ENCODE measurements at regions not wholly inside any gene's neighbourhood (a gene's known extent, or its start where the extent isn't known, plus 50 kb on each side); places are given as distances from the start of the nearest gene placed in this dataset.

GRCh38 chr21:18603261-18603660 lies 199.7 kb upstream of the TMPRSS15 start:
- Histone ChIP-seq H3K27me3 (ENCODE audit: control insufficient read depth, insufficient read depth, low read length) (no peaks in the 10 kb centered on the region), H3K9me3 (ENCODE audit: control insufficient read depth, low read length) (no peaks in the 10 kb centered on the region), H3K4me2 (ENCODE audit: low read length) (peak overlapping the region; percentile 28), H3K4me1 (no peaks in the 10 kb centered on the region), H3K4me3 (ENCODE audit: low read depth, low read length) (no peak overlapping the region), H3K9ac (no peak overlapping the region), H3K27ac (no peak overlapping the region), H3K36me3 (ENCODE audit: control insufficient read depth, insufficient read depth, low read length) (no peaks in the 10 kb centered on the region), H3K79me2 (no peaks in the 10 kb centered on the region), H2AFZ (no peak overlapping the region)
- no peak for TF ChIP-seq CTCF (IDR thresholded peaks at IDR 0.05)

- TF ChIP-seq CTCF (IDR thresholded peaks at IDR 0.05) = no peak
- Histone ChIP-seq H3K4me2 (ENCODE audit: low read length) (no peak overlapping the region), H2AFZ (no peak overlapping the region), H3K27ac (no peak overlapping the region), H3K4me1 (no peaks in the 10 kb centered on the region), H3K27me3 (ENCODE audit: control insufficient read depth, insufficient read depth, low read length) (no peaks in the 10 kb centered on the region), H3K4me3 (ENCODE audit: low read depth, low read length) (no peak overlapping the region), H3K79me2 (no peaks in the 10 kb centered on the region), H3K9me3 (ENCODE audit: control insufficient read depth, low read length) (no peaks in the 10 kb centered on the region), H3K9ac (no peak overlapping the region), H3K36me3 (ENCODE audit: control insufficient read depth, insufficient read depth, low read length) (no peaks in the 10 kb centered on the region)
These were observed 200.4 kb upstream of the TMPRSS15 start for GRCh38 chr21:18603980-18604379.

GRCh38 chr21:18608226-18608625 lies 204.6 kb upstream of the TMPRSS15 start:
- H3K4me1 ChIP-seq = no peaks in the 10 kb centered on the region
- no peak for TF ChIP-seq CTCF (IDR thresholded peaks at IDR 0.05)
- H3K4me3 ChIP-seq (ENCODE audit: low read depth, low read length) = no peak overlapping the region
- no peak overlapping the region for H3K9ac ChIP-seq
- no peak overlapping the region for H2AFZ ChIP-seq
- no peaks in the 10 kb centered on the region for H3K36me3 ChIP-seq (ENCODE audit: control insufficient read depth, insufficient read depth, low read length)
- H3K27me3 ChIP-seq (ENCODE audit: control insufficient read depth, insufficient read depth, low read length) = no peaks in the 10 kb centered on the region
- H3K27ac ChIP-seq = no peak overlapping the region
- H3K4me2 ChIP-seq (ENCODE audit: low read length) = no peak overlapping the region
- no peaks in the 10 kb centered on the region for H3K9me3 ChIP-seq (ENCODE audit: control insufficient read depth, low read length)
- H3K79me2 ChIP-seq = no peaks in the 10 kb centered on the region

DNA sequence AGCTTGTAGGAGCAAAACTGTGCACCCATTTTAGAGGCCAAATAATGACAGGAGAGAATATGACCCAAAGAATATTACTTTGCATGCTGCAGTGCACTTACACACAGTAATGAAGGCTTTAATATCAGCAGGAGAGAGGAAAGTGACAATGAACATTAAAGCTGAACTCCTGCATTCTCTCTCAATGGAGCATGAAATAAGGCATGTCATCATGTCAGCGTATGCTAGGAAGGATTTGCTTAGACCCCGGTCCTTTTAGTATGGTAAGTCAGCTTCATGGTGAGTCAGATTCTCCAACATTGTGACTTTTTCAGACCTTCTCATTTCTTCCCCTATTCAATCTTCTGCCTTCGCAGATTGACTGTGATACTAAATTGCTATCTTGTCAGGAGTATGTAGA lies 210.7 kb upstream of the TMPRSS15 start:
- Histone ChIP-seq H3K36me3 (ENCODE audit: control insufficient read depth, insufficient read depth, low read length) (no peaks in the 10 kb centered on the region), H3K4me1 (no peaks in the 10 kb centered on the region), H2AFZ (no peak overlapping the region), H3K4me2 (ENCODE audit: low read length) (no peak overlapping the region), H3K79me2 (no peaks in the 10 kb centered on the region), H3K9ac (no peak overlapping the region), H3K9me3 (ENCODE audit: control insufficient read depth, low read length) (no peaks in the 10 kb centered on the region), H3K27me3 (ENCODE audit: control insufficient read depth, insufficient read depth, low read length) (no peaks in the 10 kb centered on the region), H3K4me3 (ENCODE audit: low read depth, low read length) (no peak overlapping the region), H3K27ac (no peak overlapping the region)
- TF ChIP-seq CTCF (IDR thresholded peaks at IDR 0.05) = no peak

DNA sequence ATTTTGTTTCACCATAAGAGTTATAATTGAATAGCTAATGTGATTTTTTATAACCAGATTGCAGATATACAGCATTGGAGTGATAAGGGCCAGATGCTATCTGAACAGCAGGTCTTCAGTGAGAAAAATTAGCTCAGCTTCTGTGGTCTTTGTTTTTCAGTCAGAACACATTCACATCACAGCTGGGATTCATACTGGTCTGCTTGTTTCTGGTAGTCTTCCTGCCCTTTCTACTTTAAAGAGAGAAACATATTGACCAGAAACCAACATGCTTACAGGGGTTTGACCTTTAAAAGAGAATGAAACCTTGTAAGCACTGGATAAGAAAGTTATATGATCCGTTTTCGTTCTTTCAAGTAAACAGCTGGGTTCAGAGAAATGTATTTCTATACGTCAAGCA lies 213.7 kb upstream of the TMPRSS15 start:
- H3K9me3 ChIP-seq (ENCODE audit: control insufficient read depth, low read length) = no peaks in the 10 kb centered on the region
- no peak overlapping the region for H3K9ac ChIP-seq
- H2AFZ ChIP-seq = no peak overlapping the region
- H3K36me3 ChIP-seq (ENCODE audit: control insufficient read depth, insufficient read depth, low read length) = no peaks in the 10 kb centered on the region
- H3K4me1 ChIP-seq = no peaks in the 10 kb centered on the region
- no peak overlapping the region for H3K4me2 ChIP-seq (ENCODE audit: low read length)
- no peaks in the 10 kb centered on the region for H3K79me2 ChIP-seq
- no peak overlapping the region for H3K4me3 ChIP-seq (ENCODE audit: low read depth, low read length)
- no peak overlapping the region for H3K27ac ChIP-seq
- TF ChIP-seq CTCF (IDR thresholded peaks at IDR 0.05) = no peak
- no peaks in the 10 kb centered on the region for H3K27me3 ChIP-seq (ENCODE audit: control insufficient read depth, insufficient read depth, low read length)
